MCF 10A (cell line): ENCODE measurements at regions not wholly inside any gene's neighbourhood (a gene's known extent, or its start where the extent isn't known, plus 50 kb on each side); places are given as distances from the start of the nearest gene placed in this dataset.

Experiments
- BruUV-seq: library from RNA; stranded (reverse); fragments of 400-500 nt; replicated peaks from 2 replicates; lab custom pipeline; 2021; lab: Mats Ljungman, UMichigan
- CTCF ChIA-PET: fragments of 300-600 bp; sonication (Branson Sonifier 250); formaldehyde crosslinking; extraction: SDS; loops from one replicate; lab custom pipeline; 2021; ENCODE audit warnings: antibody characterized with exemption, inconsistent platforms; lab: Yijun Ruan, JAX
- POLR2A ChIA-PET: fragments of 300-600, 350-650 bp; sonication (Branson Sonifier 250); formaldehyde crosslinking; extraction: SDS; loops from one replicate; lab custom pipeline; 2020; ENCODE audit warnings: antibody characterized with exemption, inconsistent platforms; lab: Yijun Ruan, JAX
- DNase-seq: peaks from one replicate; pipeline ENCODE4 v3.0.0-alpha.2; 2018; ENCODE audit not compliant: unreplicated experiment
- H3K27ac Mint-ChIP-seq: one replicate; pipeline ENCODE4 v1.8.0; 2022; ENCODE audit warnings: mild to moderate bottlenecking, low read depth, mixed read lengths; ENCODE audit not compliant: unreplicated experiment
- H3K27me3 Mint-ChIP-seq: one replicate; pipeline ENCODE4 v1.8.0; 2022; ENCODE audit warnings: mixed read lengths; ENCODE audit not compliant: insufficient read depth, unreplicated experiment
- H3K36me3 Mint-ChIP-seq: one replicate; pipeline ENCODE4 v1.8.0; 2022; ENCODE audit warnings: mild to moderate bottlenecking, moderate library complexity, mixed read lengths; ENCODE audit not compliant: insufficient read depth, unreplicated experiment
- H3K4me1 Mint-ChIP-seq: one replicate; pipeline ENCODE4 v1.8.0; 2022; ENCODE audit warnings: mixed read lengths; ENCODE audit not compliant: insufficient read depth, unreplicated experiment
- H3K4me3 Mint-ChIP-seq: one replicate; pipeline ENCODE4 v1.8.0; 2022; ENCODE audit warnings: mild to moderate bottlenecking, moderate library complexity, mixed read lengths; ENCODE audit not compliant: unreplicated experiment
- H3K9me3 Mint-ChIP-seq: one replicate; pipeline ENCODE4 v1.8.0; 2022; ENCODE audit warnings: mixed read lengths; ENCODE audit not compliant: unreplicated experiment
- intact Hi-C: fragments of 100-400 bp; cut with micrococcal nuclease; formaldehyde crosslinking; loops from 2 replicates; pipeline ENCODE4 v1.14.1; 2022
- TF ChIP-seq, protein P1 (sequence below): fragments of 200-600 bp; IDR thresholded peaks from one replicate; pipeline ENCODE4 v1.8.0; 2022; ENCODE audit warnings: antibody characterized with exemption, mild to moderate bottlenecking; ENCODE audit not compliant: unreplicated experiment

DNA sequence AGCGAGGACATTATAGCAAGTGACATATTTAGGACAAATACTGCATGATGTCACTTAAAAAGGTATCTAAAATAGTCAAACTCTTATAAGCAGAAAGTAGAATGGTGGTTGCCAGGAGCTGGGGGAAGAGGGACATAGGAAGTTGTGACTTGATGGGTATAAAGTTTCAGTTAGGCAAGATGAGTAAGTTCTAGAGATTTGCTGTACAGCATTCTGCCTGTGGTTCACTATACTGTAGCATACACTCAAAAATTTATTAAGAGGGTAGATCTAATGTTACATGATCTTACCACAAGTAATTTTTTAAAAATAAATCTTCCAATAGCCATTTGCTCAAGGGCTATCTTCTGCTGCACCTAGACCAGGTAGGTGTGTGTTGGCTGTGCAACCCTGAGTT lies 78.1 kb upstream of the NPAS2 start:
- peaks cover 28% of the 10 kb centered on the region for H3K4me1 Mint-ChIP-seq
- H3K27ac Mint-ChIP-seq = peak overlapping the region; percentile 44

DNA sequence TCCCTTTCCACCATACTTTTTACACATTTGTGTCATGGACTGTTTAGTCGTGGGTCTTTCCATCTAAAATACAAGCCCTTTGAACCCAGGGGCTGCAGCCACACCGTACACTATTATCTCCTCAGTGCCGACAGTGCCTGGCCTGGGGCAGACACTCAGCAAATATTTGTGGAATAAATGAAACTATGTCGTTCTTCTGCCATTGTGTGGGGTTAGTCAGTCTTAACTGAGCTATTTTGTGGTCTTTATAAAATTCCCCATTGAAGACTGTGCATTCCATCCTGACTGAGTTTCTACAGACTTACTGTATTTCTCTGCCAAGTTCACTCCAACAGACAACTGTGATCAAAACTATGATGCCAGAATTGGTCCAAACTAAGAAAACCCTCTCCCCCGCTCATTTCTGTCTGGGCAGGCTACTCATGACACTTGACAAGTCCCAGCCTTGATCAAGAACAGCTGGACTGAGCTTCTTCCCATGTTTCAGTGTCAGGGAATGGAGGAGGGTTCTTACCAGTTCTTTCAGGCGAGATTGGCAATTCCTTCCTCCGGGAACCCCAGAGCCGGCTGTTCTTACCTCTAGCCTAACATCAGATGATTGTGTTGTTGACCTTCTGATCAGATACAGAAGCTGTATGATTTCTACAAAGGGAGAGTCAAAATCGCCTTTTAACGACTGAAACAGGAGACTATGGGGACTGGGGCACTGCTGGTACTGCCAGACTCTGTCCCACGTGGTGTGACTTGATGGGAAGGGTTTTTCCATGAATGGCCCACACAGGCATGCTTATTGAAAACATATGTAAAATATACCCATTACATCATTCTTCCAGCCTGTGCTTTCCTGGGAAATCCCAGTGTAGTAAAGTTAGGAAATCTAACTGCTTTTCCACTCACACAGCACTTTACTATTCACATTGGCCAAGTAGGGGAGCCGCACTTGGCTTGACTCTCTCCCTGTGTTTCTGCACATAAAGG lies 77.4 kb upstream of the NPAS2 start:
- BruUV-seq = no TSS peak
- intact Hi-C loops = no loop called here
- ChIA-PET CTCF (interaction anchor here (0.7 kb wide), 1 partner anchor 133 kb away, joined by 3 read pairs; no protein-coding TSS in a partner anchor), POLR2A (no interaction called here)
- TF ChIP-seq, protein P1, sequence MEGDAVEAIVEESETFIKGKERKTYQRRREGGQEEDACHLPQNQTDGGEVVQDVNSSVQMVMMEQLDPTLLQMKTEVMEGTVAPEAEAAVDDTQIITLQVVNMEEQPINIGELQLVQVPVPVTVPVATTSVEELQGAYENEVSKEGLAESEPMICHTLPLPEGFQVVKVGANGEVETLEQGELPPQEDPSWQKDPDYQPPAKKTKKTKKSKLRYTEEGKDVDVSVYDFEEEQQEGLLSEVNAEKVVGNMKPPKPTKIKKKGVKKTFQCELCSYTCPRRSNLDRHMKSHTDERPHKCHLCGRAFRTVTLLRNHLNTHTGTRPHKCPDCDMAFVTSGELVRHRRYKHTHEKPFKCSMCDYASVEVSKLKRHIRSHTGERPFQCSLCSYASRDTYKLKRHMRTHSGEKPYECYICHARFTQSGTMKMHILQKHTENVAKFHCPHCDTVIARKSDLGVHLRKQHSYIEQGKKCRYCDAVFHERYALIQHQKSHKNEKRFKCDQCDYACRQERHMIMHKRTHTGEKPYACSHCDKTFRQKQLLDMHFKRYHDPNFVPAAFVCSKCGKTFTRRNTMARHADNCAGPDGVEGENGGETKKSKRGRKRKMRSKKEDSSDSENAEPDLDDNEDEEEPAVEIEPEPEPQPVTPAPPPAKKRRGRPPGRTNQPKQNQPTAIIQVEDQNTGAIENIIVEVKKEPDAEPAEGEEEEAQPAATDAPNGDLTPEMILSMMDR = no peak
- peaks cover 28% of the 10 kb centered on the region for H3K4me1 Mint-ChIP-seq
- no peaks in the 10 kb centered on the region for H3K9me3 Mint-ChIP-seq
- DNase-seq = peak; percentile 11
- H3K4me3 Mint-ChIP-seq = no peak overlapping the region
- H3K36me3 Mint-ChIP-seq = peaks cover 7% of the 10 kb centered on the region
- no peaks in the 10 kb centered on the region for H3K27me3 Mint-ChIP-seq
- H3K27ac Mint-ChIP-seq = peak overlapping the region; percentile 44

More for the DNA sequence above, 78.1 kb upstream of the NPAS2 start:
- Mint-ChIP-seq H3K4me3 (no peak overlapping the region), H3K9me3 (no peaks in the 10 kb centered on the region), H3K36me3 (peaks cover 6% of the 10 kb centered on the region), H3K27me3 (no peaks in the 10 kb centered on the region)
- ChIA-PET POLR2A (no interaction called here), CTCF (no interaction called here)
- BruUV-seq = no TSS peak
- intact Hi-C loops = no loop called here
- TF ChIP-seq, protein P1 = no peak
- DNase-seq = no peak

DNA sequence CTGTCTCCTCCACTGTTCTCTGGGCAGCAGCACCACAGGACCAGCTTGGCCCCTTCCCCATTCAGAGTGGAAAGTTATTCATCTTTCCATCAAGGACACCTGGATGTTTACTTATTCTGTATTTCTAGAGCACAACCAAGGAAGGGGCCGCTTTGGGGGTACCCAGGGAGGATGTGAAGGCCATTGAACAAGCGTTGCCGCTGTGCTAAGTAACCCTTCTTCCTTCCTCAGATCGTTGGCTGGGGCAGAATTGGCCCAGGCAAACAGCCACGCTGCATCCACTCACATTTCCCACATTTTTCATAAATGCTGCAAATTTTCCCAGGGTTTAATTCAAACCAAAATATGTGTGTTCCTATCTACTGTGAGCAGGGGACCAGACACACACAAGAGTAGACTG lies 76.2 kb upstream of the NPAS2 start:
- Mint-ChIP-seq H3K27me3 (no peaks in the 10 kb centered on the region), H3K27ac (no peak overlapping the region), H3K9me3 (no peaks in the 10 kb centered on the region), H3K36me3 (peaks cover 11% of the 10 kb centered on the region), H3K4me3 (no peak overlapping the region), H3K4me1 (peaks cover 34% of the 10 kb centered on the region)
- ChIA-PET CTCF (interaction anchor here (0.7 kb wide), 1 partner anchor 132 kb away, joined by 3 read pairs; no protein-coding TSS in a partner anchor), POLR2A (no interaction called here)
- DNase-seq = no peak
- no TSS peak for BruUV-seq
- intact Hi-C loops = no loop called here
- TF ChIP-seq, protein P1 = no peak

DNA sequence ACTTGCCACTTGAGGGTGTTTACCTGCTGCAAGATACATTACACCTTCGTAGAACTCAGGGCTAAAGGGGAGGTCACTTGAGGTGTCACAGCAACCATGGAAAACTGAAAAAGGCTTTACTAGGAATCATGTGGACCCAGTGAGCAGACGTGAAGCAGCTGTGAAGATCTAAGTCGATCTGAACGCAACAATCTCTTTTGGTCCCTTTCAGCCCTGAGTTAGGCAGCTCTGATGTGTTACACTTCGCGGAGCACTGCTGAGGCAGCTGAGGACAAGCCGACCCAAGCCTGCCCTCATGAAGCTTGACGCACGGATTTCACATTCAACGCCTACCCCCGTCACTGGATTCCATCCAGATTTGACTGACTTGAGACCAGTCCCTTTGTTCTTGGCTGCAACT lies 75.8 kb upstream of the NPAS2 start:
- Mint-ChIP-seq H3K36me3 (peaks cover 11% of the 10 kb centered on the region), H3K4me1 (peaks cover 34% of the 10 kb centered on the region), H3K27me3 (no peaks in the 10 kb centered on the region), H3K9me3 (no peaks in the 10 kb centered on the region), H3K27ac (no peak overlapping the region), H3K4me3 (no peak overlapping the region)
- TF ChIP-seq, protein P1 = no peak
- no peak for DNase-seq
- POLR2A ChIA-PET = no interaction called here
- intact Hi-C loops = no loop called here
- no TSS peak for BruUV-seq
- CTCF ChIA-PET = no interaction called here
